GM19023 (cell line): ENCODE measurements at regions not wholly inside any gene's neighbourhood (a gene's known extent, or its start where the extent isn't known, plus 50 kb on each side); places are given as distances from the start of the nearest gene placed in this dataset.

Experiments used
- ATAC-seq: cut with Tn5 transposase; IDR thresholded peaks from one replicate; pipeline ENCODE4 v1.9.1; 2021; ENCODE audit warnings: mild to moderate bottlenecking, moderate library complexity; ENCODE audit not compliant: unreplicated experiment

GRCh38 chr6:40973304-40973703, 65.7 kb downstream of the UNC5CL start:
- ATAC-seq, result no peak

- no peak for ATAC-seq
Measured at GRCh38 chr6:40972814-40973213, 66.2 kb downstream of the UNC5CL start.

GRCh38 chr6:40972190-40972589, 66.8 kb downstream of the UNC5CL start:
- ATAC-seq, result no peak

- no peak for ATAC-seq
Measured at GRCh38 chr6:40968620-40969164, 70.3 kb downstream of the UNC5CL start.

GRCh38 chr6:40966860-40967259, 72.2 kb downstream of the UNC5CL start:
- no peak for ATAC-seq

- no peak for ATAC-seq
Measured at GRCh38 chr6:40965046-40965445, 74.0 kb downstream of the UNC5CL start.

- ATAC-seq, result no peak
Measured at GRCh38 chr6:40963019-40963418, 76.0 kb downstream of the UNC5CL start.

- ATAC-seq, result no peak
Measured at GRCh38 chr6:40962241-40962640, 76.8 kb downstream of the UNC5CL start.

GRCh38 chr6:40961831-40962230, 77.2 kb downstream of the UNC5CL start:
- no peak for ATAC-seq

- no peak for ATAC-seq
Measured at GRCh38 chr6:40960742-40961430, 78.1 kb downstream of the UNC5CL start.

GRCh38 chr6:40959781-40960327, 79.2 kb downstream of the UNC5CL start:
- no peak for ATAC-seq

GRCh38 chr6:40958738-40959137, 80.3 kb downstream of the UNC5CL start:
- ATAC-seq, result no peak

- no peak for ATAC-seq
Measured at GRCh38 chr6:40957616-40958492, 81.2 kb downstream of the UNC5CL start.

- no peak for ATAC-seq
Measured at GRCh38 chr6:40956936-40957335, 82.1 kb downstream of the UNC5CL start.

- no peak for ATAC-seq
Measured at GRCh38 chr6:40955178-40955545, 83.9 kb downstream of the UNC5CL start.

- ATAC-seq, result no peak
Measured at GRCh38 chr6:40954446-40955177, 84.4 kb downstream of the UNC5CL start.

GRCh38 chr6:40953486-40953885, 85.5 kb downstream of the UNC5CL start:
- no peak for ATAC-seq

- ATAC-seq, result no peak
Measured at GRCh38 chr6:40950986-40951698, 87.9 kb downstream of the UNC5CL start.

- no peak for ATAC-seq
Measured at GRCh38 chr6:40948570-40948969, 90.5 kb downstream of the UNC5CL start.

- no peak for ATAC-seq
Measured at GRCh38 chr6:40947876-40948526, 91.0 kb downstream of the UNC5CL start.
